ENCODE measurements at regions not wholly inside any gene's neighbourhood (a gene's known extent, or its start where the extent isn't known, plus 50 kb on each side); places are given as distances from the start of the nearest gene placed in this dataset.

- ChIA-PET POLR2A (no interaction called here), CTCF (no interaction called here)
- H3K27ac ChIP-seq (ENCODE audit: low read depth in 1 of 2, low read length in 2 of 2) = no peak overlapping the region
- H3K4me1 ChIP-seq (ENCODE audit: insufficient read depth, low read length) = no peaks in the 10 kb centered on the region
- no peak for ATAC-seq (ENCODE audit: poor library complexity)
- no peak for DNase-seq
- H3K27me3 Mint-ChIP-seq = no peaks in the 10 kb centered on the region
- H3K4me1 Mint-ChIP-seq (ENCODE audit: low read depth) = no peaks in the 10 kb centered on the region
- H3K4me3 ChIP-seq (ENCODE audit: low read length) = no peak overlapping the region
- no peaks in the 10 kb centered on the region for H3K36me3 ChIP-seq (ENCODE audit: insufficient read depth, low read length)
- no peaks in the 10 kb centered on the region for H3K36me3 Mint-ChIP-seq (ENCODE audit: low read depth)
- no peaks in the 10 kb centered on the region for H3K27me3 ChIP-seq (ENCODE audit: control insufficient read depth in 1 of 2, insufficient read depth in 2 of 2, low read length in 2 of 2)
- no peaks in the 10 kb centered on the region for H3K9me3 Mint-ChIP-seq
- no peak overlapping the region for H3K4me3 Mint-ChIP-seq
- H3K9me3 ChIP-seq (ENCODE audit: control insufficient read depth in 1 of 2, insufficient read depth in 1 of 2, low read length in 2 of 2) = no peaks in the 10 kb centered on the region
- no peak overlapping the region for H3K27ac Mint-ChIP-seq
- intact Hi-C loops (cut with DNase I, micrococcal nuclease) = no loop called here
- TF ChIP-seq CTCF (IDR thresholded peaks at IDR 0.05) = no peak
Observed at GRCh38 chr3:18127859-18128681, 297.1 kb downstream of the SATB1 start.

- Histone ChIP-seq H3K27me3 (ENCODE audit: control insufficient read depth in 1 of 2, insufficient read depth in 2 of 2, low read length in 2 of 2) (no peaks in the 10 kb centered on the region), H3K27ac (ENCODE audit: low read depth in 1 of 2, low read length in 2 of 2) (no peak overlapping the region), H3K9me3 (ENCODE audit: control insufficient read depth in 1 of 2, insufficient read depth in 1 of 2, low read length in 2 of 2) (no peaks in the 10 kb centered on the region), H3K4me1 (ENCODE audit: insufficient read depth, low read length) (no peaks in the 10 kb centered on the region), H3K36me3 (ENCODE audit: insufficient read depth, low read length) (no peaks in the 10 kb centered on the region), H3K4me3 (ENCODE audit: low read length) (no peak overlapping the region)
- Mint-ChIP-seq H3K9me3 (no peaks in the 10 kb centered on the region), H3K27ac (no peak overlapping the region), H3K4me1 (ENCODE audit: low read depth) (no peaks in the 10 kb centered on the region), H3K27me3 (no peaks in the 10 kb centered on the region), H3K36me3 (ENCODE audit: low read depth) (no peaks in the 10 kb centered on the region), H3K4me3 (no peak overlapping the region)
- ChIA-PET POLR2A (interaction anchor here (1.2 kb wide), 1 partner anchor 9 kb away, joined by 3 read pairs; no protein-coding TSS in a partner anchor), CTCF (no interaction called here)
- TF ChIP-seq CTCF (IDR thresholded peaks at IDR 0.05) = no peak
- ATAC-seq (ENCODE audit: poor library complexity) = no peak
- intact Hi-C loops (cut with DNase I, micrococcal nuclease) = no loop called here
- no peak for DNase-seq
Observed at GRCh38 chr3:18127174-18127858, 297.8 kb downstream of the SATB1 start.

GRCh38 chr3:18126772-18127171, 298.4 kb downstream of the SATB1 start:
- intact Hi-C loops (cut with DNase I, micrococcal nuclease) = no loop called here
- no peaks in the 10 kb centered on the region for H3K36me3 Mint-ChIP-seq (ENCODE audit: low read depth)
- H3K9me3 ChIP-seq (ENCODE audit: control insufficient read depth in 1 of 2, insufficient read depth in 1 of 2, low read length in 2 of 2) = no peaks in the 10 kb centered on the region
- ChIA-PET CTCF (interaction anchor here (0.7 to 1.6 kb wide), 2 partner anchors 22 to 550 kb away, joined by 3 to 5 read pairs; no protein-coding TSS in a partner anchor), POLR2A (interaction anchor here (1.2 kb wide), 1 partner anchor 8 kb away, joined by 3 read pairs; no protein-coding TSS in a partner anchor)
- H3K36me3 ChIP-seq (ENCODE audit: insufficient read depth, low read length) = no peaks in the 10 kb centered on the region
- DNase-seq (no peak), ATAC-seq (ENCODE audit: poor library complexity) (no peak)
- no peaks in the 10 kb centered on the region for H3K4me1 ChIP-seq (ENCODE audit: insufficient read depth, low read length)
- H3K4me3 ChIP-seq (ENCODE audit: low read length) = no peak overlapping the region
- no peaks in the 10 kb centered on the region for H3K4me1 Mint-ChIP-seq (ENCODE audit: low read depth)
- no peak for TF ChIP-seq CTCF (IDR thresholded peaks at IDR 0.05)
- no peaks in the 10 kb centered on the region for H3K27me3 Mint-ChIP-seq
- no peaks in the 10 kb centered on the region for H3K9me3 Mint-ChIP-seq
- no peak overlapping the region for H3K27ac ChIP-seq (ENCODE audit: low read depth in 1 of 2, low read length in 2 of 2)
- H3K27ac Mint-ChIP-seq = no peak overlapping the region
- no peaks in the 10 kb centered on the region for H3K27me3 ChIP-seq (ENCODE audit: control insufficient read depth in 1 of 2, insufficient read depth in 2 of 2, low read length in 2 of 2)
- H3K4me3 Mint-ChIP-seq = no peak overlapping the region
